Activated B cell treated with CpG ODN at 0.5 μM for 24 hours (primary cell): ENCODE measurements at regions not wholly inside any gene's neighbourhood (a gene's known extent, or its start where the extent isn't known, plus 50 kb on each side); places are given as distances from the start of the nearest gene placed in this dataset.
"Not testable (repeated sequence)": the region's sequence is repeated elsewhere in the genome, so short reads cannot be mapped to it uniquely, and the experiment has no call there.

Experiments
- ATAC-seq: fragments of 200-7000 bp; cut with Tn5 transposase; one replicate; pipeline ENCODE4 v1.10.0; 2021; ENCODE audit warnings: low read depth, mild to moderate bottlenecking, moderate library complexity
- CTCF ChIA-PET: fragments of 350-600 bp; sonication (Branson Sonifier 250); formaldehyde crosslinking; loops from one replicate; lab custom pipeline; 2021; ENCODE audit warnings: antibody characterized with exemption; lab: Charles Lee
- POLR2A ChIA-PET: fragments of 350-600 bp; sonication (Branson Sonifier 250); formaldehyde crosslinking; loops from one replicate; lab custom pipeline; 2021; ENCODE audit warnings: antibody characterized with exemption; lab: Charles Lee
- DNase-seq: peaks from one replicate; pipeline ENCODE4 v3.0.0; 2022
- H3K27ac Mint-ChIP-seq: one replicate; pipeline ENCODE4 v1.8.0; 2020; ENCODE audit warnings: mixed read lengths
- H3K27me3 Mint-ChIP-seq: one replicate; pipeline ENCODE4 v1.8.0; 2021; ENCODE audit warnings: mixed read lengths
- H3K36me3 Mint-ChIP-seq: one replicate; pipeline ENCODE4 v1.8.0; 2021; ENCODE audit warnings: low read depth, mixed read lengths
- H3K4me1 Mint-ChIP-seq: one replicate; pipeline ENCODE4 v1.8.0; 2021; ENCODE audit warnings: mixed read lengths
- H3K4me3 Mint-ChIP-seq: one replicate; pipeline ENCODE4 v1.8.0; 2020; ENCODE audit warnings: mild to moderate bottlenecking, mixed read lengths
- H3K9me3 Mint-ChIP-seq: one replicate; pipeline ENCODE4 v1.8.0; 2020; ENCODE audit warnings: mixed read lengths
- intact Hi-C: fragments of 100-400 bp; cut with micrococcal nuclease; formaldehyde crosslinking; loops from one replicate; pipeline ENCODE4 v1.15.1; 2024
- TF ChIP-seq, protein P1 (sequence below): fragments of 200-600 bp; IDR thresholded peaks from one replicate; pipeline ENCODE4 v1.8.0; 2022; ENCODE audit warnings: antibody characterized with exemption, mild to moderate bottlenecking

DNA sequence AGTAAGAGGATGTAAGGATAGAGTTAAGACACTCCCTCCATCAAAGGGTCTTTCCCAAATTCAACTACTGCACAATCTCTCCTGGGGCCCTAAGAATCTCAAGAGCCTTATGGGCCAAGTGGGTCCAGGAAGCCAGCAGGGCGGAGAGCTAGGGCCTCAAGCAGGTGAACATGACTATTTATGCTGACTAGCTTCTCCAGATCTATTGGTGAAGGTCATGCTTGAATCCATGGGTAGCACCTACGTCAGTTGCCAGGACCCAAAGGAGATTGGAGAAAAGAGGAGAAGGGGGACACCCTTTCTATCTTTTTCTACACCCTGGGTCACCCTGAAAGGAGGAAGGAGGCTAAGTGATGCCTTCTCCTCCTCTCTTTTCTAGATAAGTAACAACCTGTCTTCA lies 534.2 kb upstream of the MIS18BP1 start:
- intact Hi-C loops = no loop called here
- POLR2A ChIA-PET = no interaction called here
- no peaks in the 10 kb centered on the region for H3K36me3 Mint-ChIP-seq
- DNase-seq = no peak
- H3K4me1 Mint-ChIP-seq = no peaks in the 10 kb centered on the region
- CTCF ChIA-PET = no interaction called here
- H3K27ac Mint-ChIP-seq = no peak overlapping the region
- no peak for ATAC-seq
- H3K27me3 Mint-ChIP-seq = no peaks in the 10 kb centered on the region
- H3K9me3 Mint-ChIP-seq = peaks cover 29% of the 10 kb centered on the region
- TF ChIP-seq, protein P1, sequence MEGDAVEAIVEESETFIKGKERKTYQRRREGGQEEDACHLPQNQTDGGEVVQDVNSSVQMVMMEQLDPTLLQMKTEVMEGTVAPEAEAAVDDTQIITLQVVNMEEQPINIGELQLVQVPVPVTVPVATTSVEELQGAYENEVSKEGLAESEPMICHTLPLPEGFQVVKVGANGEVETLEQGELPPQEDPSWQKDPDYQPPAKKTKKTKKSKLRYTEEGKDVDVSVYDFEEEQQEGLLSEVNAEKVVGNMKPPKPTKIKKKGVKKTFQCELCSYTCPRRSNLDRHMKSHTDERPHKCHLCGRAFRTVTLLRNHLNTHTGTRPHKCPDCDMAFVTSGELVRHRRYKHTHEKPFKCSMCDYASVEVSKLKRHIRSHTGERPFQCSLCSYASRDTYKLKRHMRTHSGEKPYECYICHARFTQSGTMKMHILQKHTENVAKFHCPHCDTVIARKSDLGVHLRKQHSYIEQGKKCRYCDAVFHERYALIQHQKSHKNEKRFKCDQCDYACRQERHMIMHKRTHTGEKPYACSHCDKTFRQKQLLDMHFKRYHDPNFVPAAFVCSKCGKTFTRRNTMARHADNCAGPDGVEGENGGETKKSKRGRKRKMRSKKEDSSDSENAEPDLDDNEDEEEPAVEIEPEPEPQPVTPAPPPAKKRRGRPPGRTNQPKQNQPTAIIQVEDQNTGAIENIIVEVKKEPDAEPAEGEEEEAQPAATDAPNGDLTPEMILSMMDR = no peak
- no peak overlapping the region for H3K4me3 Mint-ChIP-seq

DNA sequence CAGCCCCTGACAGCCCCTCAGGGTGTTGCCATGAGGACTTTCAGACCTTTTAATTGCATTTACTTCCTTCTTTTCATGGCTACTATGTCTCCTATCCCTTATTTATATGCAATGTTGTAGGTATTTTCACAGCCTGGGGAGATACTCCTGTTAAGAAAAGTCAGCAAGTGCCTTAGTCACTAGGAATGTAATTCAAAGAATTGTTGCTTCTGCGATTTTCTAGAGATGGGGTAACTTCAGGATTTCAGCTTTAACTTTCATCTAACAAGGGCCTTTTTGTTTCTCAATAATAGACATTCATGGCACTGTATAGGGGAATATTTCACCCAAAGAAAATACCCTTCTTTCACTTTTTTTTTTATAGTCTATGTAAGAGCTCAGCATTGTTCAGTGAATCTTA lies 533.3 kb upstream of the MIS18BP1 start:
- ATAC-seq (no peak), DNase-seq (no peak)
- CTCF ChIA-PET = no interaction called here
- no peak overlapping the region for H3K27ac Mint-ChIP-seq
- intact Hi-C loops = no loop called here
- no peak overlapping the region for H3K4me3 Mint-ChIP-seq
- H3K27me3 Mint-ChIP-seq = no peaks in the 10 kb centered on the region
- H3K4me1 Mint-ChIP-seq = no peaks in the 10 kb centered on the region
- peaks cover 32% of the 10 kb centered on the region for H3K9me3 Mint-ChIP-seq
- H3K36me3 Mint-ChIP-seq = no peaks in the 10 kb centered on the region
- POLR2A ChIA-PET = no interaction called here
- TF ChIP-seq, protein P1 = no peak

DNA sequence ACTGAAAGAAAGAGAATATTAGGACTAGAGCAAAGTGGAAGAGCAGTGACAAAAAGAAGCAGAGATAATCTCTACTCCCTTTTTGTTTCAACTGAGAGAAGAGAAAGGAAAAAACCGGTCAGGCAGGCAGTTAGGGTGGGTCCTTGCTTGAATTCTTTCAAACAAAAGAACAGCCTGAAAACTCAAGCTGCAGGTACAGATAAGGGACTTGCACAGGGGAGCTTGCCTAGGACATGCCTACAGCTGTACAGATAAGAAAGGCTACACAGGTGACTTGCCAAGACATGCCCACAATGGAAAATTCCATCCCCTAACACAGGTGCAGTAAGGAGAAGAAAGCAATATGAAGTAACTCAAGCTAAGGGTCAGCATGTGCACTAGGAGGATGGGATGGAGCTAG lies 532.2 kb upstream of the MIS18BP1 start:
- Mint-ChIP-seq H3K27me3 (no peaks in the 10 kb centered on the region), H3K4me1 (no peaks in the 10 kb centered on the region), H3K36me3 (no peaks in the 10 kb centered on the region), H3K27ac (no peak overlapping the region), H3K9me3 (peaks cover 35% of the 10 kb centered on the region), H3K4me3 (no peak overlapping the region)
- intact Hi-C loops = no loop called here
- DNase-seq = no peak
- TF ChIP-seq, protein P1 = no peak
- ChIA-PET CTCF (no interaction called here), POLR2A (no interaction called here)
- no peak for ATAC-seq

DNA sequence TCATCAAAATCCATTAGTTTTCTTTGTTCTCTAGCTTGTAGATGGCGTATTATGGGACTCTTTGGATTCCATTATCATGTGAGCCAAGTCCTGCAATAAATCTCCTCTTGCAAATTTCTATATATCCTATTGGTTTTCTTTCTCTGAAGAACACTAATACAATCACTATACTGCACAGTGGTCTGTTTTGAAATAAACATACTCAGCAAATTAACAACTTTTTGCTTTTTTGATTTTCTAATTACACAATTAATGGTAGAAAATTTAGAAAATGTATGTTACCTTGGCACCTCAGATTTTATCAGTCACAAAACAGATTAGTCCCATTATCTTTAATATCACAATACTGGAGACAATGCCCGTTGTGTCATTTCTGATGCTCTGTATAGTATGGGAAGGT lies 513.2 kb upstream of the MIS18BP1 start:
- POLR2A ChIA-PET = no interaction called here
- Mint-ChIP-seq H3K27ac (no peak overlapping the region), H3K9me3 (peaks cover 2% of the 10 kb centered on the region), H3K27me3 (no peaks in the 10 kb centered on the region), H3K36me3 (no peaks in the 10 kb centered on the region), H3K4me3 (no peak overlapping the region), H3K4me1 (no peaks in the 10 kb centered on the region)
- DNase-seq (no peak), ATAC-seq (no peak)
- TF ChIP-seq, protein P1 = no peak
- intact Hi-C loops = no loop called here
- CTCF ChIA-PET = no interaction called here

DNA sequence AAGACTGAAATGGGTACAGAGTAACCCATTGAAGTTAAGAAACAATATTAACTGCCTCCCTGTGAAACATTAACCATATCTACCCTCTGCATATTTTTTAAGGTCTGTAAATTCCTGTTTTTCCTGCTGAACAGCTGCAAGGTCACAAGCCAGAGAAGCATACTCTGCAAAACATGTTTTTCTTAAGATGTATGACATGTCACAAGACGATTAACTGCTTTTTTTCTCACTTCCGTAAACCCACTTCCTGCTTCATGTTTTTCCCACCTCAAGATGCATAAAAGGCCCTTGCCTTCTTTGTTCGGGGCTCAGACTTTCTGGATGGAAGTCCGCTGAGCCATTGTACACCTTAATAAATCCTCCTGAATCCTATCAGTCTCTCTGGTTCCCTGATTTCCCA lies 504.7 kb upstream of the MIS18BP1 start:
- no peaks in the 10 kb centered on the region for H3K4me1 Mint-ChIP-seq
- CTCF ChIA-PET = no interaction called here
- no peaks in the 10 kb centered on the region for H3K27me3 Mint-ChIP-seq
- H3K9me3 Mint-ChIP-seq = peaks cover 18% of the 10 kb centered on the region
- H3K4me3 Mint-ChIP-seq = no peak overlapping the region
- POLR2A ChIA-PET = no interaction called here
- TF ChIP-seq, protein P1 = no peak
- no peak for DNase-seq
- no peaks in the 10 kb centered on the region for H3K36me3 Mint-ChIP-seq
- no peak overlapping the region for H3K27ac Mint-ChIP-seq
- intact Hi-C loops = no loop called here
- ATAC-seq = no peak

DNA sequence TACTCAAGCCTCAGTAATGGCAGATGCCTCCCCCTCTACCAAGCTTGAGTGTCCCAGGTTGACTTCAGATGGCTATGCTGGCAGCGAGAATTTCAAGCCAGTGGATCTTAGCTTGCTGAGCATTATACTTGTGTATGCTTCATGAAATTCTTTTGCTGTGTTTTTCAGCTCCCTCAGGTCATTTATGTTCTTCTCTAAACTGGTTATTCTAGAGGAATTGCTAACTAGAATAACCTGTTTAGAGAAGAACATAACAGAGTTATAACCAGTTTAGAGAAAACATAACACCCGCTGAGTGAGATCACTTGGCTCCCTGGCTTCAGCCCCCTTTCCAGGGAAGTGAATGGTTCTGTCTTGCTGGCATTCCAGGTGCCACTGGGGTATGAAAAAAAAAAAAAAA lies 503.4 kb upstream of the MIS18BP1 start:
- ATAC-seq, H3K27me3 Mint-ChIP-seq, POLR2A ChIA-PET, H3K4me3 Mint-ChIP-seq, CTCF ChIA-PET, DNase-seq, H3K36me3 Mint-ChIP-seq, H3K4me1 Mint-ChIP-seq, H3K27ac Mint-ChIP-seq, intact Hi-C loops: not testable (repeated sequence)
- peaks cover 18% of the 10 kb centered on the region for H3K9me3 Mint-ChIP-seq
